HG02852 (cell line): ENCODE measurements at regions not wholly inside any gene's neighbourhood (a gene's known extent, or its start where the extent isn't known, plus 50 kb on each side); places are given as distances from the start of the nearest gene placed in this dataset.

ENCODE experiments used
- ATAC-seq: cut with Tn5 transposase; IDR thresholded peaks from one replicate; pipeline ENCODE4 v1.9.1; 2021; ENCODE audit warnings: mild to moderate bottlenecking, moderate library complexity; ENCODE audit not compliant: unreplicated experiment

DNA sequence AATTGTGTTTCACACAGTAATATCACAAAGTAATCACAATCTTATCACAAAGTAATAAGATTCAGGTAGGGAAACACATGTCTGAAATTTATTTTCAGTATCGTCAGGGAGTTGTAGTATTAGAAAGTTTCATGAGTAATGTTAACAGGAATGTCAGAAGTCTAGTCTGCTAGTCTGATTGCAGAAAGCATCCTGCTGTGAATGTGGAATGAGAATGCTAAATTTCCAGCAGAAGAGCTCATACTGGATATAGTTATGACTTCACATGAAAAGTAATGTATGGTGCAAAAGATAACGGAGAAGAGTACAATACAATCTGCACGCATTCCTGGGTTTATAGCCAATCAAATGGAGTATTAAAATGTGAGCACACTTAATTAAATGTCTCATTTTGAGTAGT is 494.7 kb upstream of the SETBP1 start:
- ATAC-seq = no peak

DNA sequence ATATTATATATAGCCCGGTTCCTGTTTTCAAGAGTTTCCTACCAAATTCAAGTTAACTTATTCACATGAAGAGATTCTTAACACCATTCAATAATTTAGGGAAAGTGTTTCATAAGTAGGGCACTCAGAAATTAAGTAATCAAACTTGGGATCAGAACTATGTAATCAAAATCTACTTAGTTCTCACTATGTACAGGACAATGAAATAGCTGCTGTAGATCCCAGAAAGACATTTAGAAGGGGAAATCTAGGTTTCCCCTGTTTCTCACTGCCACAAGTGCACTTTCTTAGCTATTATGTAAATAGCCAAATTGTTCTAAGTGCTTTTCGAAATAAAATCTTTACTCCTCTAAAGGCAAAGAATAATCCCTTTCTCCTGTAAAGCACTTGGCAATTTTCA is 493.6 kb upstream of the SETBP1 start:
- no peak for ATAC-seq

DNA sequence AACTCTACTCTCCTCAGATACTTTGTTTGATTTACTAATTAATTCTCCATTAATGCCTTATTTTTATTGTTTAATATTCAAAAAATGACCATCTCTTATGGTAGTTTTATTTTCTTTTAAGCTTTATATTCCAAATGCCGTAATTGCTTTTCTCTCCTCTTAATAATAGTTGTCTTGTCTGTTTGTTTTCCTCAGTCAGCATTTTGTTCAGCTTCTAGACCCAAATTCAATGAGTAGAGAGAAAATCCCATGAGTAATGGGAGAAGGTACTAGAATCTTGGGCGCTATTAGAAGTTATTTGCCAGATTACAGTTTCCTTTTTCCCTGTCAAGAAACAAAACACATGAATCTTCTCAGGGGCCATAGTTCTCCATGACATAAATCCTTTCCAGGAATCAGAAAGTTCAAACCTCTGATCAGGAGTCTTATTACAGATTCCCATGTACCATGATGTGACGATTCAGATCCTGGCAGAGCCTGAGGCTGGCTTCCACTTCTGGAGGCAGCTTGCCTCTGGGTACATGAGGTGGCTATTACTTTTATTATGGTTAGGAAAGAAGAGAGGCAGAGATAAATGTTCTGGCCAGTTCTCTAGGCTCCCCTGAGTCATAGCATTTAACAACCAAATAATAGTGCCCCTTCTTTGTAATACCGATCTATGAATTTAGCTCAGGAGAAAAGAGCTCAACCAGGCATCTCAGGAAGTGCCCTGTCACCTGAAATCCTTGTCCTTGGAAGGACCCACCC is 485.1 kb upstream of the SETBP1 start:
- ATAC-seq = no peak

DNA sequence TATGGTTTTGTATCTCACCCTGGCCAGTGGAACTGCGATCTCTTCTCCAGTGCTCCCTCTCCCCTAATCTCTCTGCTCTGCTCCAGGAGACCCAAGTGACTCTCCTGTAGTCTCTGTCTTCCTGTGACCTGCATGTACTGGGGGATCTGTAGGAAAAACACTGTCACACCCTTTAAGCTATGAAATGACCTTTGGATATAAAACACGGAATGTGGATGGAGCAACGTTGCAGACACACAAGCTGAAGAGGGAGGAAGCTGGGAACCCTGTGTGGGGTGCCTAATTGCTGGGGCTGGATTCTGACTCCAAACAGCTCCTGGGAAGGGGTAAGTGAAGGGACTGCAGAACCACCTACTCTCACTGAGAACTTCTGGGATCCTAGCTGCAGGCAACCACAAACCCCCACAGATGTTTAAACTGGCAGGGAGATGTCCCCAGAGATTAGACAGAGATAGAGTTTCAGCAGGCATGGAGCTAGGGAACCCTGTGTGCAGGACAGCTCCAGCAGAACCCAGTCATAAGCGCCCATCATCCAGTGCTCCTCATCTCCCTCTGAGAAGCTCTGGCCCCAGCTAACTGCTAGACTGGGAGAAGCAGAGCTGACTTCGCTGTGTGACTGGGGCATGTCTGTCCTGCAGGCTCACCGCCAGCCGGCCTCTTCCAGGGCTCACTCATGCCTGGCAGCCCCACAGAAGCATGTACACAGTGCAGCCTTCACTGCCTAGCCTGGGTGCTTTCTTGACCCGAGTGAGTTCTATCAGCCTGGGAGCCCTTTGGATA is 482.7 kb upstream of the SETBP1 start:
- no peak for ATAC-seq

DNA sequence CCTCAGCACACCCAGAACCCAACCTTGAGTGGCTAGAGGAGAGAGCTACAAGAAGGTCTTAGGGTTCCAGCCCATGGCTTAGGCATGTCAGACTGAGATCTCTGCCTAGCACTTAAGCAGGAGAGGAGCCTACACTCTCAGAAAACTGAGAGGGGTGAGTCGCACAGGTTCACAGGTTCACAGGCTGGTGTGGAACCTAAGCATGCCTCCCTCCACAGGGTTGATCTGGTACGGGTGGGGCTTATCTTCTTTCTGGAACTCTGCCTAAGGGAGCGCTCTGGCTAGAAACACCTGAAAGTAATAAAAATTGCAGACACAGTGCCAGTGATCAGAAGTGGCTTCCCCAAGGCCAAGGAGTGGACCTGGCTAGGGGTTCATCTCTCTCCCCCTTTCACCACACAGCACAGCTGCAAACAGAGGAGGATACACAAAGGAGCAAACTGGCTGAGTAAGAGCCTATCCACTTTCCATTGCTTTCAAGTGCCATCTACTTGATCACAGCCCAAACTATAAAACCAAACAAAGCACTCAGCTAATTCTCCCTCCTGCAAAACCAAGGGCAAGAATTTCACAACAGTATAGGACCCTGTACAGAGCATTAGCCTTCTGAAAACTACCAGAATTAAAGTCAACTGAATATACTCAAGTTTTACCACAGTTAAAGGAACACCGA is 481.9 kb upstream of the SETBP1 start:
- ATAC-seq = no peak

DNA sequence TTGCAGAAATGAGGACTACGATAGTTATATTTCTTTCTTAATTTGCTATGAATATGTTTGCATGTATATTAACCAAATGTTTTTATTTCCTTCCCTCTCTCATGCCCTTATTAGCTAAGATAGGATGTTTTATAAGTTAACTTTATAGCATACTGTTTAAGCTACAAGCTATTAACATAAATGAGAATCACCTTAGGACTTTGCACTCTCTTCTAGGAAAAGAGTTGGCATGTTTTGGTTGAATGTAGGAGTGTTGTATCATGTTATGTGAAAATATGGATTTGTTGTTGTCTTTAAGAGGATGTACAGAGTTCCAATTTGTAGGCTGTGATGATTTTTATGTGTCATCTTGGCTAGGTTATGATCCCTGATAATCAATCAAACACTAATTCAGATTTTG is 467.4 kb upstream of the SETBP1 start:
- ATAC-seq = no peak

DNA sequence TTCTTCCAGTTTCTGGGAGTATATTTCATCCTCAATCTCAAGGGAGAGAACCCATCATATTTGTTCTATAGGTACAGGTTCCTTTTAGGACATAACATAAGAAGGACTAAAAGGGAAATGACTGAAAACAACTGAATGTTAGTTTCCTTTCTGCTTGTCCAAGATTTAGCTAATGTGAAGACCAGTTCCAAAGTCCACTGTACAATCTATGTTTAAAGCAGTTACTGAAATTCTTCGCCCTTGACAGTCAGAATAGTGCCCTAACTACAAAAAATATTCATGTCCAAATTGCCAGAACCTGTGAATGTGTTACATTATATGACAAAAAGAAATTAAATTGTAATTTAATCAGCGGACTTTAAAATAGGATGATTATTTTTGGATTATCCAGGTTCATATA is 466.3 kb upstream of the SETBP1 start:
- no peak for ATAC-seq

DNA sequence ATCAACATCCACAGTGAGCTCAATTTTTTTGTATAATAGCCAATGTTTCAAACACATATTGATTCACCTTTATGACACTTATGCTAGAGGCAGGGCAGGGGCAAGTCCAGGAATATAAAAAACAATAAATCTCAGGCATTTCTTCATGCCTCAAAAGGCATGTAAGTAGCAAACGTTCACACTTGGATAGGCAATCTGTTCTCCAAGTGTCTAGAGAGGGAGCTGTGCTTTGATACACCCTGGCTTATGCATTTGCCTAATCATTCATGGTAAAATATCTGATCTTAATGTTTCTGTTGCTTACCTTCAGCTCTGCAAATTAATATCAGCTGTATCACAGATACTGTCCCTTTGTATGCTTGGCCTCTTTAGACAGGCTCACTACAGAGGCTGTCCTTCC is 464.5 kb upstream of the SETBP1 start:
- no peak for ATAC-seq

DNA sequence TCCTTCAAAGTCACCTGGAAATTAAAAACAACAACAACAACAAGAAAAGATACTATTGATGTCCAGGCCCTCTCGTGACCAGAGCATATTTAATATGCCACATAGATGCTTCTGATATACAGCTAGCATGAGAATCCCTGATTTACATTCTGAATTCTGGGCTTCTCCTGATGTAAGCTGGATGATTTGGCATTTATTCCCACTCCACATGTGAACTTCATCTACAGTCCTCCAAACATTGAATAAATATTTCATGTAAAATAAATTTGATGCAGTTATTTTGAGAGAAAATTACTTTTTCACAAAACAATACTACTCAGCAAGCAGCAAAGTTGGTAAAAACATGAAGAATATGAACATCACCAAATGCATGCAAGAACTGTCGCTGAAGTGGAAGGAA is 453.2 kb upstream of the SETBP1 start:
- no peak for ATAC-seq

DNA sequence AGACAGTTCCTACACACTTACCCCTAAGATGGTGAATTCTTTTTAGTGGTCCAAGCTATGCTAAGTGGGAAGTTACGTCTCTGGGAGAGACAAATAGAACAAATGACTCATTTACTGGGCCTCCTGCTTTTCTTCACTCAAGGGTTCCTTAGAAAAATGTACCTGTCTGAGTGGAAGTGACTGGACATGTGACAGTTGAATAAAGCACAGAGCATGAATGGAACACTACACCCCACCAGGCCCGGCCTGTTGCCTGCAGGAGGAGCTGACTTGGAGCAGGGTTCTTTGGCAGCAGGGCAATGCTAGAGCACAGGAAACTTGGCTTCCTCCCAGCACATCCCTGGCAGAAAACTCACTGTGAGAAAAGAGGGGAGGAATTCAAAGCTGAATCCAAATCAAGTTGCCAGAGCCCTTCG is 451.0 kb upstream of the SETBP1 start:
- no peak for ATAC-seq

DNA sequence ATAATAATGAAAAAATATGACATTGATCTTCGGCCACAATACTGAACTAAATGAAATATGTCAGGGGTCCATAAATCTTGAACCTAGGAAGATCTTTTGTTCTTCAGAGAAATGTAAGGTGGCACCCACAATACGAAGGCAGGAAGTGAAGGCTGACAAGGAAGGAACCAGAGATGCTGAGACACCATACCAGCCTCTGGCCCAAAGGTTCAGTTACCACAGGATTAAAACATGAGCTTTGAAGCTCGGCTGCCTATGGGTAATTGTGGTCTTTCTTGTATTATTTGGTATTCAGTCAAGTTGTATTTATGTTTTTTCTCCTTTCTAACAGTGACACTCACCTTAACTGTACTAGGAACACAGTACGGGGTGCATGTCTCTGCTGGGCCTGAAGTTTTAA is 448.8 kb upstream of the SETBP1 start:
- no peak for ATAC-seq

DNA sequence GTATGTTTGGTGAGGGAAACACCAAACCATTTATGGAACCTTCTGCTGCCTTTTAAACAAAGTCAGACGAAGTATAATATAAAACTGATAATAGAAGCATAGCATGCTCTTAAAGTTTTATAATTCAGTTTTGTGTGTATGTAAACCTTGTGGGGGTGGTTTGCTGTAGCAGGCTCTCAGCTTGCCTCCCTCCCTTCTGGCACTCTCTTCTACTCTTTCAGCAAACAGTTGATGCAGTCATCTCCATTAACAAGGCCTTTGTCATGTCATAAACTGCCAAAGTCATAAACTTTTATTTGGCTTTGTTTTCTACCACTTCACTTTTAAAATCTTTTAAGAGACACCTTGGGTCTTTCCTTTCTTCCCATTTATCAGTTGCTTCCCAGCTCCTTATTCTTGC is 448.2 kb upstream of the SETBP1 start:
- ATAC-seq = no peak

DNA sequence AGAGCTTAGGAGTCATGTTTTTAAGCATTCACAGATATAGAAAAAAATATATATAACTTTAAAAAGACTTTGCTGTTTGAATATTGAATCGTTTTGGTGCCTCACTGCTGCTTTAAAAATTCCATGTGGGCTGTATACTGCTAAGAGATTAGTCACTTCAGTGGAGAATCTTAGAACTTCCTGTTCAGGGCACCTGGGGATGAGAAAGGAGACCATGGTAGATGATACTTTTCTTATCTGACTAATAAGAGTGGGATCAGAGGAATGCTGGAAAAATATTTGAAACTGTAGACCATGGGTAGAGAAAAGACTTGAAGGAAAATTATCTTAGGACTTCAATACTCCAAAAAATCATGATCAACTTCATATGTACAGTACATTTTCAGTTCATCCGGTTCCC is 442.2 kb upstream of the SETBP1 start:
- no peak for ATAC-seq

DNA sequence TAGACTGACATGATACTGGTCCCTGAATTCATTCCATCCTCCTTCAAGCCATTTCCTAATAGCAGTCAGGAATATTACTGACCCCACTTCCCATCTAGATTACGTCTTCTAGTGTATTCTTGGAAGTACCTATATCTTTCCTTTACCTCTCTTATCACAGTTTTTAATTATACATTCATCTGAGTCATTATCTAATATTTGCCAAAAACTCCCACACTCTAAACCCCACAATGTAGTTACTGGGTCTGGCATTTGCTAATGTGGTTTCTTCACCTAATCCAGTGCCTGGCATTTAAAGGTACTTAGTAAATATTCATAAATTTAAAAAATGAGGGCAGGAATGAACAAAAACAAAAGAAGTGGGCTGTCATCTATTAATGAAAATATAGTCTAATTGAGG is 441.8 kb upstream of the SETBP1 start:
- no peak for ATAC-seq

DNA sequence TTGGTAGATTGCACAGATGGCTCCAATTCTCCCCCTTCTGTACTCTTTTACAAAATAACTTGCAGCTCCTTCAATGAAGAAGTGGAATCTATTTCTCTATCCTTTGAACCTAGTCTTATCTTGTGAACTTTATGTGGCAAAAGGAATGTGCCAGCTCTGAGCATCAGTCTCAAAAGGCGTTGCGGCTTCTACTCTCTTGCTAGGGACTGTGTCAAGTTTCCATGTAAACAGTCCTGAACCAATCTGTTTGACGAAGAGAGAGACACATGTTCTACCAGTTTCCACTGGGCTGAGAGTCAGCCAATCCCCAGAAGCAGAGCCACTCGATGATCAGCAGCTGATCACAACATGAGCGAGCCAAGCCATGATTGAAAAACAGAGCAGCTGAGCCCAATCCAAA is 439.7 kb upstream of the SETBP1 start:
- ATAC-seq = no peak

DNA sequence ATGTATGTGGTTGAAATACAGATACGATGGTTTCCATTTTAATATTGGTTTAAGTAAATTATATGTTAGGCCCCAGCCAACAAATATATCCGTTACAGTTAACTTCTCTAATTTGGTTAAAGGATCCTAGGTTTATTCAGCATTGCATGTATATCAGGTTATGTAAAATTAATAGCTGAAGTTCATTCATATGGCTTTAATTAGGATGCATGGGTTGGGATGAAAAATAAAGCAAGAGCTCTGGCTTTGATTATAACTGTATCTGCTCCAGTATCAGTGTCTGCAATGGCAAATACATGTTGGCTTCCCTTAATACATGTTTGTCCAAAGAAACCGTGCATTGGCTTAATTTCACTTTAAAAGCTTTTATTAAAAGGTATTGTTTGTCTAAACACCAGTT is 435.7 kb upstream of the SETBP1 start:
- no peak for ATAC-seq

DNA sequence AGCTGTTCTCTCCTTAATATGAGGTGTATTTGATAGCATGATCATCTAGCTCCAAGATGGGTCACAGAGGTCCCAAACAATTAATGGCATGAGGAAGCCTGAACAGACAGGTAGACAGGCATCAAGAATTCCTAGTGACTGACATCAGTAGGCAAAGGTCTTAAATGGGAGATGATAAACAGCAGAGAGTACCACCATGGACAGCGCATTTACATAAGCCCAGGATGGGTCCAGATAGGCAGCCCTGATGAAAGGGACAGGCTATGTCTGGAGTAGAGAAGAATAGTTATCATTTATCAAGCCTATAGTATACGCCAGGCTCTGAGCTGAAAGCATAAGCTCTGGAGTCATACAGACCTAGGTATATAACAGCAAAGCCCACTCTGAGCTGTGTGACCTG is 434.7 kb upstream of the SETBP1 start:
- no peak for ATAC-seq

DNA sequence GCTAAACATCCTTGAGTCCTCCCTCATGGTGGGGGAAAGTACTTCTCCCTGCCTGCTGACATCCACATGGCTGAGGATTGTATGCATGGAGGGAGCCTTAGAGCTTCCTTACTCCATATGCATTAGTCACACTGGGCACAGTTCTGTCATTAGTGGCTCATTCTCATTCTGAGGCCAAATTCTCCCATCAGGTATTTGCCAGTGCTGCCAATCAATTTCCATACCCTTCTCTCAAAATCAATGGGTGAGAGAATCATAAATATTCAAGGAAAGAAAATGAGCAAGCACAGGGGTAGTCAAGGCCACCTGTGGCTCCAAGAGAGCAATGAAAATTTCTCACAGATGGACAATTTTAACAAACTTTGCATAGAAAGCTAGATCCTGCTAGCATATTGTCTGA is 422.6 kb upstream of the SETBP1 start:
- ATAC-seq = no peak

DNA sequence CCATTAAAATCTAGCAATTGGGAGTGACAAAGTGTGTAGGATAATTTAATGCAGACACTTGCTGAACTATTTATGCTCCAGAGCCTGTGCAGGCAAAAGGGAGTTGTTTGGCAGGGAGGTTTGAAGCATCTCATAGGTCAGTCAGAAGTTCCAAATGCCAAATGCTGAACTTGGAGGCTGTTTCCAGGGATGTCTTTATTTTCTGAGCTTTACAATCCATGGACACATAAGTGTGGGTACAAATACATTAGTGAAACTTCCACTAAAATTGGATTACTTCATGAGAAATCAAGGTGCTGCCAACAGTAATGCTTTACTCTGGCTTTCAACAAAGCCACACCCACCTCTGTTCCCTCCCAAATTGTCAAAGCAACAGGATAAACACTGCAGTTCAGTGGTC is 422.1 kb upstream of the SETBP1 start:
- ATAC-seq = no peak

DNA sequence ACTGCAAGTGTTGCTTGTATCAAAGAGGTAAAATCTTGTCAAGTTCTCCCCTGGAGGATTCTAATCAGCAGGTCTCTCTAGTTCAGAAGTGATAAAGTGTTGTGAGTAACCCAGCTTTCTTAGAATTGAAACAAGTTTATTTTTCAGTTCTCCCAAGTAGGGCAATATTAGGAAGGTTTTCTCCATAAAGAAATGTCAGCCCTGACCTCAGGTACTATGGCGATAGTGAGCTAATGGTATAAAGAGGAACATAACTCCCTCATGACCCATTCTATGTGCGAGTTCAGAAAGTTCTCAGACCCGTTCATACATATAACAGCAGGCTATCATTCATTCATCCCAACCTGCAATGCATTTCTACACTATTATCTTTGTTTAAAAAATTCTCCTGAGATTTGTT is 421.1 kb upstream of the SETBP1 start:
- ATAC-seq = no peak

DNA sequence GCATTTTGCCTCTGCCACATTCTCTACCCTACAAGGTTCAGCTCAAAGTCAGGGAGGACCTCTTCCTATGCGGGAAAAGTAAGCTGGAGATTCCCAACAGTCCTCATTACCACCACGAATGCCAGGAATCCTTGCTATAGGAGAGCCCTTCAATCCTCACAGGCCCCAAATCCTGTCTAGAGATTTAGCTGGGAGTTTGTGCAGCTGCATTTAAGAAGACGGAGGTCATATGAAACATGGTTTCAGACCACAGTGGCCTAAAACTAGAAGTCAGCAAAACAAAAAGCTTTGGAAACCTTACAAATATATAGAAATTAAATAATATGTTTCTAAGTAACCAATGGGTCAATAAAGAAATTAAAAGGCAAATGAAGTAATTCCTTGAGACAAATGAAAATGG is 415.3 kb upstream of the SETBP1 start:
- ATAC-seq = no peak

DNA sequence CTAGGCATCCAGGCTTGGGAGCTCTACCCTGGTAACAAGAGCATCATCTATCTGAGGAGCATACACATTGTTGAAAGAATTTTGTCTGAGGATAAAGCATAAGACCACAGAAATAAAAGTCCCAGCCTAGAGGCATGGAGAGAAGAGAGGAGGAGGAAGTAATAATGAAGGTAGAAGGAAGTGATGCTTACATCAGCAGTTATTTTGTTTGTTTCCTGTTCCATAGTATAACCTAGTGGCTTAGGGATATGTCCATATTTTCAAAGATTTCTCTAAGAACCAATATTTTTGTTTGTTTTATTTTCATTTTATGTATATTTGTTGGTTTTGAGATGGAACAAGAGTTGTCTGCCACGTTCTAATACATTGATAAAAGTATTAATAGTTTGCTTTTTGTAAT is 407.4 kb upstream of the SETBP1 start:
- ATAC-seq = no peak
